H9 (cell line): ENCODE measurements at regions not wholly inside any gene's neighbourhood (a gene's known extent, or its start where the extent isn't known, plus 50 kb on each side); places are given as distances from the start of the nearest gene placed in this dataset.

Experiments
- DNase-seq: peaks from one replicate; pipeline ENCODE4 v3.0.0-alpha.2; 2017
- H2AFZ ChIP-seq: one replicate; pipeline ENCODE4 v1.6.1; 2013; ENCODE audit warnings: mild to moderate bottlenecking, low read length, control low read depth, moderate library complexity
- H2AK5ac ChIP-seq: 2 replicates; pipeline ENCODE4 v1.6.1; 2013; ENCODE audit warnings: low read length, control low read depth, mixed read lengths; ENCODE audit not compliant: insufficient read length
- H2BK120ac ChIP-seq: one replicate; pipeline ENCODE4 v1.6.1; 2013; ENCODE audit warnings: low read depth, mild to moderate bottlenecking, low read length, control low read depth, inconsistent platforms; ENCODE audit not compliant: poor library complexity, severe bottlenecking
- H2BK12ac ChIP-seq: 2 replicates; pipeline ENCODE4 v1.6.1; 2013; ENCODE audit warnings: low read length, control low read depth, mixed read lengths, low read depth; ENCODE audit not compliant: insufficient read length
- H2BK15ac ChIP-seq: 2 replicates; pipeline ENCODE4 v1.6.1; 2013; ENCODE audit warnings: low read depth, low read length, control low read depth
- H2BK20ac ChIP-seq: one replicate; pipeline ENCODE4 v1.6.1; 2013; ENCODE audit warnings: low read depth, mild to moderate bottlenecking, low read length, control low read depth, inconsistent platforms; ENCODE audit not compliant: poor library complexity, severe bottlenecking
- H2BK5ac ChIP-seq: 2 replicates; pipeline ENCODE4 v1.6.1; 2013; ENCODE audit warnings: low read length, control low read depth, mixed read lengths; ENCODE audit not compliant: insufficient read length
- H3K14ac ChIP-seq: 2 replicates; pipeline ENCODE4 v1.6.1; 2013; ENCODE audit warnings: low read length, control low read depth; ENCODE audit not compliant: insufficient read depth
- H3K18ac ChIP-seq: 2 replicates; pipeline ENCODE4 v1.6.1; 2013; ENCODE audit warnings: low read depth, mild to moderate bottlenecking, mixed read lengths, low read length, control low read depth; ENCODE audit not compliant: insufficient read length
- H3K23ac ChIP-seq: 2 replicates; pipeline ENCODE4 v1.6.1; 2013; ENCODE audit warnings: low read length, control low read depth, mixed read lengths, low read depth; ENCODE audit not compliant: insufficient read length
- H3K23me2 ChIP-seq: 2 replicates; pipeline ENCODE4 v1.6.1; 2013; ENCODE audit warnings: low read depth, mild to moderate bottlenecking, mixed read lengths, low read length, control low read depth; ENCODE audit not compliant: insufficient read length, poor library complexity, severe bottlenecking
- H3K27ac ChIP-seq: 2 replicates; pipeline ENCODE4 v1.5.1; 2013; ENCODE audit warnings: low read length, control low read depth, mixed read lengths, low read depth; ENCODE audit not compliant: insufficient read length
- H3K27me3 ChIP-seq: 2 replicates; pipeline ENCODE4 v1.6.1; 2013; ENCODE audit warnings: low read length, control low read depth, inconsistent platforms; ENCODE audit not compliant: insufficient read depth
- H3K4ac ChIP-seq: 2 replicates; pipeline ENCODE4 v1.6.1; 2013; ENCODE audit warnings: low read depth, mild to moderate bottlenecking, control low read depth, inconsistent platforms, low read length, moderate library complexity
- H3K4me1 ChIP-seq: 2 replicates; pipeline ENCODE4 v1.6.1; 2013; ENCODE audit warnings: low read length, control low read depth, inconsistent platforms; ENCODE audit not compliant: insufficient read depth
- H3K4me2 ChIP-seq: 2 replicates; pipeline ENCODE4 v1.6.1; 2013; ENCODE audit warnings: low read length, control low read depth, mixed read lengths; ENCODE audit not compliant: insufficient read length, insufficient read depth
- H3K56ac ChIP-seq: 2 replicates; pipeline ENCODE4 v1.6.1; 2013; ENCODE audit warnings: low read depth, mild to moderate bottlenecking, mixed read lengths, low read length, control low read depth; ENCODE audit not compliant: insufficient read length
- H3K79me1 ChIP-seq: 2 replicates; pipeline ENCODE4 v1.6.1; 2013; ENCODE audit warnings: low read depth, mild to moderate bottlenecking, moderate library complexity, low read length, control low read depth, inconsistent platforms; ENCODE audit not compliant: insufficient read depth, poor library complexity, severe bottlenecking
- H3K79me2 ChIP-seq: 2 replicates; pipeline ENCODE4 v1.6.1; 2013; ENCODE audit warnings: low read length, control low read depth, inconsistent platforms; ENCODE audit not compliant: insufficient read depth
- H3K9ac ChIP-seq: 2 replicates; pipeline ENCODE4 v1.6.1; 2013; ENCODE audit warnings: low read length, control low read depth, mixed read lengths; ENCODE audit not compliant: insufficient read length; ENCODE audit errors: extremely low read depth
- H3K9me3 ChIP-seq: one replicate; pipeline ENCODE4 v1.6.1; 2013; ENCODE audit warnings: low read depth, low read length, inconsistent platforms; ENCODE audit not compliant: control insufficient read depth
- H3T11ph ChIP-seq: one replicate; pipeline ENCODE4 v1.6.1; 2013; ENCODE audit warnings: mild to moderate bottlenecking, low read length, control low read depth, inconsistent platforms
- H4K20me1 ChIP-seq: one replicate; pipeline ENCODE4 v1.6.1; 2013; ENCODE audit not compliant: control insufficient read depth, insufficient read length, insufficient read depth
- H4K5ac ChIP-seq: 2 replicates; pipeline ENCODE4 v1.6.1; 2013; ENCODE audit warnings: low read depth, mild to moderate bottlenecking, mixed read lengths, low read length, control low read depth; ENCODE audit not compliant: insufficient read length
- H4K8ac ChIP-seq: replicated peaks from 2 replicates; pipeline ENCODE4 v1.6.1; 2013; ENCODE audit warnings: low read length, control low read depth, mixed read lengths, low read depth; ENCODE audit not compliant: insufficient read length
- H4K91ac ChIP-seq: 2 replicates; pipeline ENCODE4 v1.6.1; 2013; ENCODE audit warnings: low read depth, mild to moderate bottlenecking, moderate library complexity, mixed read lengths, low read length, control low read depth; ENCODE audit not compliant: insufficient read length
- H3K27ac Mint-ChIP-seq, 3 experiments: 2 replicates in 2 of 3; 3 replicates in 1 of 3; pipeline ENCODE4 v1.8.0; 2020 to 2021; ENCODE audit warnings: mixed read lengths in 3 of 3, mild to moderate bottlenecking in 1 of 3, moderate library complexity in 1 of 3
- H3K27me3 Mint-ChIP-seq: 2 replicates; pipeline ENCODE4 v1.8.0; 2021; ENCODE audit warnings: low read depth, mild to moderate bottlenecking, moderate library complexity, mixed read lengths
- H3K36me3 Mint-ChIP-seq, 3 experiments: 2 replicates in 2 of 3; 3 replicates in 1 of 3; pipeline ENCODE4 v1.8.0; 2020 to 2021; ENCODE audit warnings: low read depth in 3 of 3, mixed read lengths in 3 of 3; ENCODE audit not compliant: insufficient read depth in 1 of 3
- H3K4me1 Mint-ChIP-seq, 2 experiments: 2 replicates each; pipeline ENCODE4 v1.8.0; 2020; ENCODE audit warnings: mixed read lengths in 2 of 2
- H3K4me3 Mint-ChIP-seq, 2 experiments: 2 replicates in 1 of 2; 3 replicates in 1 of 2; pipeline ENCODE4 v1.8.0; 2020 to 2021; ENCODE audit warnings: mild to moderate bottlenecking in 2 of 2, mixed read lengths in 2 of 2, moderate library complexity in 1 of 2
- H3K9me3 Mint-ChIP-seq, 2 experiments: 2 replicates in 1 of 2; 3 replicates in 1 of 2; pipeline ENCODE4 v1.8.0; 2020; ENCODE audit warnings: mild to moderate bottlenecking in 2 of 2, mixed read lengths in 2 of 2, moderate library complexity in 1 of 2
- CTCF ChIP-seq: fragments of 200-600 bp; sonication (generic); conservative IDR thresholded peaks from 3 replicates; pipeline ENCODE4 v1.8.0; 2021; ENCODE audit warnings: antibody characterized with exemption, mild to moderate bottlenecking
- WGBS: extraction: QIAGEN DNeasy Blood & Tissue Kit; methylation state at CpG from one replicate; pipeline ENCODE4 v1.1.7; 2013; ENCODE audit warnings: missing lambda C conversion rate, low lambda C conversion rate, mixed read lengths; ENCODE audit not compliant: insufficient read length; ENCODE audit errors: extremely low coverage; 5-methylcytosine and 5-hydroxymethylcytosine counted together

DNA sequence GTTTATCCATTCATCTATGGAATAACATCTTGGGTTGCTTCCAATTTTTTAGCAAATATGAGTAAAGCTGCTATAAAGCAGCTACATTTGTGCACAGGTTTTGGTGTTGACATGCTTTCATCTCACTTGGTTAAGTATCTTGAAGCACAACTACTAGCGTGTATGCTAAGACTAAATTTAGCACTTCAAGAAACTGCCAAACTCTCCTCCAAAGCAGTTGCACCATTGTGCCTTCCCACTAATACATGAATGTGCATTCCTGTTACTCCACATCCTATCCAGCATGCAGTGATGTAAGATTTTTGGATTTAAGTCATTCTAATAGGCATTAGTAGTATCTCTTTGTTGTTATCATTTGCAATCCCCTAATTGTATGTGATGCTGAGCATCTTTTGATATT lies 230.7 kb downstream of the KCNA4 start:
- no peak overlapping the region for H3K4me3 Mint-ChIP-seq
- H3K4ac ChIP-seq, result no peak overlapping the region
- DNase-seq, result no peak
- H3K23ac ChIP-seq, result no peak overlapping the region
- no peaks in the 10 kb centered on the region; the same call in 1 of the 2 replicates for H3K27me3 Mint-ChIP-seq
- no peak overlapping the region for H3K18ac ChIP-seq
- no peak overlapping the region for H2BK120ac ChIP-seq
- H3K27ac ChIP-seq, result no peak overlapping the region
- H3K4me2 ChIP-seq, result no peak overlapping the region
- H2AFZ ChIP-seq, result no peak overlapping the region
- H4K20me1 ChIP-seq, result no peaks in the 10 kb centered on the region
- H3K9me3 ChIP-seq, result no peaks in the 10 kb centered on the region
- H3K9ac ChIP-seq, result no peak overlapping the region
- no peak overlapping the region for H3K27ac Mint-ChIP-seq
- no peak overlapping the region for H2BK5ac ChIP-seq
- no peak overlapping the region for H2AK5ac ChIP-seq
- no peaks in the 10 kb centered on the region for H3K79me2 ChIP-seq
- TF ChIP-seq CTCF, result no peak
- H3K4me1 ChIP-seq, result no peaks in the 10 kb centered on the region
- H4K8ac ChIP-seq, result no peak overlapping the region
- no peaks in the 10 kb centered on the region for H3K79me1 ChIP-seq
- no peak overlapping the region for H3K14ac ChIP-seq
- no peak overlapping the region for H3K56ac ChIP-seq
- H3K9me3 Mint-ChIP-seq, result peaks cover 0 to 4% of the 10 kb centered on the region in 2 experiments; a peak in 1 of 5 replicates
- H3K27me3 ChIP-seq, result no peaks in the 10 kb centered on the region
- no peaks in the 10 kb centered on the region; a peak in 1 of 7 replicates for H3K36me3 Mint-ChIP-seq
- no peak overlapping the region for H3T11ph ChIP-seq
- peaks cover 2 to 3% of the 10 kb centered on the region in 2 experiments for H3K4me1 Mint-ChIP-seq
- H4K5ac ChIP-seq, result no peak overlapping the region
- H4K91ac ChIP-seq, result no peak overlapping the region
- no peaks in the 10 kb centered on the region for H3K23me2 ChIP-seq
- no peak overlapping the region for H2BK15ac ChIP-seq
- no peak overlapping the region for H2BK12ac ChIP-seq
- no CpG with 5 or more reads among the region's 1 CpG for WGBS
- H2BK20ac ChIP-seq, result no peak overlapping the region
